Gastroesophageal sphincter (tissue), 3 donors: ENCODE measurements at regions not wholly inside any gene's neighbourhood (a gene's known extent, or its start where the extent isn't known, plus 50 kb on each side); places are given as distances from the start of the nearest gene placed in this dataset.

Experiments
- CTCF ChIP-seq, 4 experiments: fragments of 200-600 bp in 2 of 4; fragments of 450-650 bp in 2 of 4; sonication (generic) in 1 of 4; IDR thresholded peaks; one replicate each; pipeline ENCODE4 v1.5.1; 2017 to 2019; ENCODE audit warnings: antibody characterized with exemption in 4 of 4, mild to moderate bottlenecking in 2 of 4, moderate library complexity in 2 of 4
- POLR2A ChIP-seq, 2 donors: fragments of 450-650 bp; IDR thresholded peaks; one replicate each; pipeline ENCODE4 v1.6.1; 2017; ENCODE audit warnings: antibody characterized with exemption in 2 of 2, mild to moderate bottlenecking in 2 of 2, moderate library complexity in 1 of 2
- POLR2AphosphoS5 ChIP-seq: sonication (generic); formaldehyde crosslinking; IDR thresholded peaks from one replicate; pipeline ENCODE4 v1.6.1; 2017; ENCODE audit warnings: antibody characterized with exemption

DNA sequence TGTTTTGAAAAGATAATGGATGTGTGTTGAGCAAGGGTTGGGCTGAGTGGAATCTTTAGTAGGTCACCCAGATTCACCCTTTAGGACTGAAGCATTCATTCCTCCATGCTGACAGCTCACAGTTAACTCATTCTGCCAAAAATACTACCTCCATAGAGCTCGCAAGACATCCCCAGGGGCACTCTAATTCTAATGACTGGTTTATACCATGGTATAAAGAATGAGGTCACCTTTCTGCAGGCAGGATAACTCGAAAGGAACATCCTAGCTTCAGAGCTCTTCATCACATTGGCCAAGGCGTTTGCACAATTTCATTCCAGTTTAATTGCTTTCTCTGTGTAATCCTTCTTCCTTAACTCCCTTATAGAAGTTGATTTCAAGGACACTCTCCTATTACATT lies 1257.2 kb upstream of the EYS start:
- TF ChIP-seq POLR2AphosphoS5 (no peak), CTCF (IDR thresholded peaks at IDR 0.05) (no peak), POLR2A (IDR thresholded peaks at IDR 0.05) (no peak)
